ENCODE measurements at regions not wholly inside any gene's neighbourhood (a gene's known extent, or its start where the extent isn't known, plus 50 kb on each side); places are given as distances from the start of the nearest gene placed in this dataset.

DNA sequence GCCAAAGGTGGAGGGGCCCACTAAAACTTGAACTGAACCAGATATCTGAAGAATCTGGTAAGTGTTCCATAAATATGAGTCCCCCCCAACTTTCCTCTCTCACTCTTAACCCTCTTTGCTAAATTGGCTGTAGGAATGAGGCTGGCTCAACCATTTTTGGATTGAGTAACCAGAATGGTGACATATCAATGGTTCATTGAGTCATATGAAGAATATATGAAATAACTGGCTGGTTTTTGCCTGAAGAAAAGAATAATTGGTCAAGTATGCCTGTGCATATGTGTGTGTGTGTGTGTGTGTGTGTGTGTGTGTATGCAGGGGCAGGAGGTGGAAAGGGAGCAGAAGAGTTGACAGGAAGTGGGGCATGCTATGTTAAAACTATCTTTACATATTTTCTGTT lies 472.9 kb upstream of the THBS1 start:
- TF ChIP-seq, protein P1, sequence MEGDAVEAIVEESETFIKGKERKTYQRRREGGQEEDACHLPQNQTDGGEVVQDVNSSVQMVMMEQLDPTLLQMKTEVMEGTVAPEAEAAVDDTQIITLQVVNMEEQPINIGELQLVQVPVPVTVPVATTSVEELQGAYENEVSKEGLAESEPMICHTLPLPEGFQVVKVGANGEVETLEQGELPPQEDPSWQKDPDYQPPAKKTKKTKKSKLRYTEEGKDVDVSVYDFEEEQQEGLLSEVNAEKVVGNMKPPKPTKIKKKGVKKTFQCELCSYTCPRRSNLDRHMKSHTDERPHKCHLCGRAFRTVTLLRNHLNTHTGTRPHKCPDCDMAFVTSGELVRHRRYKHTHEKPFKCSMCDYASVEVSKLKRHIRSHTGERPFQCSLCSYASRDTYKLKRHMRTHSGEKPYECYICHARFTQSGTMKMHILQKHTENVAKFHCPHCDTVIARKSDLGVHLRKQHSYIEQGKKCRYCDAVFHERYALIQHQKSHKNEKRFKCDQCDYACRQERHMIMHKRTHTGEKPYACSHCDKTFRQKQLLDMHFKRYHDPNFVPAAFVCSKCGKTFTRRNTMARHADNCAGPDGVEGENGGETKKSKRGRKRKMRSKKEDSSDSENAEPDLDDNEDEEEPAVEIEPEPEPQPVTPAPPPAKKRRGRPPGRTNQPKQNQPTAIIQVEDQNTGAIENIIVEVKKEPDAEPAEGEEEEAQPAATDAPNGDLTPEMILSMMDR (IDR thresholded peaks at IDR 0.05): no peak
- TF ChIP-seq CEBPB (IDR thresholded peaks at IDR 0.05) (no peak), TFCP2L1 (CRISPR knock-in tag; IDR thresholded peaks at IDR 0.05) (no peak), POLR2A (IDR thresholded peaks at IDR 0.05; ENCODE audit: low read length) (no peak), CBX8 (IDR thresholded peaks at IDR 0.05) (no peak), POLR2AphosphoS2 (conservative IDR thresholded peaks at IDR 0.05; ENCODE audit: low read length) (no peak), ZNF302 (CRISPR knock-in tag; IDR thresholded peaks at IDR 0.05) (no peak), NR3C1 (IDR thresholded peaks at IDR 0.05) (no peak)
- TF ChIP-seq, protein P2, sequence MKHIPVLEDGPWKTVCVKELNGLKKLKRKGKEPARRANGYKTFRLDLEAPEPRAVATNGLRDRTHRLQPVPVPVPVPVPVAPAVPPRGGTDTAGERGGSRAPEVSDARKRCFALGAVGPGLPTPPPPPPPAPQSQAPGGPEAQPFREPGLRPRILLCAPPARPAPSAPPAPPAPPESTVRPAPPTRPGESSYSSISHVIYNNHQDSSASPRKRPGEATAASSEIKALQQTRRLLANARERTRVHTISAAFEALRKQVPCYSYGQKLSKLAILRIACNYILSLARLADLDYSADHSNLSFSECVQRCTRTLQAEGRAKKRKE (CRISPR knock-in tag; IDR thresholded peaks at IDR 0.05; ENCODE audit: low read depth): no peak
- TF ChIP-seq, protein P3, sequence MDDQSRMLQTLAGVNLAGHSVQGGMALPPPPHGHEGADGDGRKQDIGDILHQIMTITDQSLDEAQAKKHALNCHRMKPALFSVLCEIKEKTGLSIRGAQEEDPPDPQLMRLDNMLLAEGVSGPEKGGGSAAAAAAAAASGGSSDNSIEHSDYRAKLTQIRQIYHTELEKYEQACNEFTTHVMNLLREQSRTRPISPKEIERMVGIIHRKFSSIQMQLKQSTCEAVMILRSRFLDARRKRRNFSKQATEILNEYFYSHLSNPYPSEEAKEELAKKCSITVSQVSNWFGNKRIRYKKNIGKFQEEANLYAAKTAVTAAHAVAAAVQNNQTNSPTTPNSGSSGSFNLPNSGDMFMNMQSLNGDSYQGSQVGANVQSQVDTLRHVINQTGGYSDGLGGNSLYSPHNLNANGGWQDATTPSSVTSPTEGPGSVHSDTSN (IDR thresholded peaks at IDR 0.05): no peak
- TF ChIP-seq, protein P4, sequence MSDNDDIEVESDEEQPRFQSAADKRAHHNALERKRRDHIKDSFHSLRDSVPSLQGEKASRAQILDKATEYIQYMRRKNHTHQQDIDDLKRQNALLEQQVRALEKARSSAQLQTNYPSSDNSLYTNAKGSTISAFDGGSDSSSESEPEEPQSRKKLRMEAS (IDR thresholded peaks at IDR 0.05): no peak

All from A549 (cell line).